ENCODE measurements at regions not wholly inside any gene's neighbourhood (a gene's known extent, or its start where the extent isn't known, plus 50 kb on each side); places are given as distances from the start of the nearest gene placed in this dataset.
A peak's percentile ranks its signal among the peaks of the same experiment; 100 is the strongest.

DNA sequence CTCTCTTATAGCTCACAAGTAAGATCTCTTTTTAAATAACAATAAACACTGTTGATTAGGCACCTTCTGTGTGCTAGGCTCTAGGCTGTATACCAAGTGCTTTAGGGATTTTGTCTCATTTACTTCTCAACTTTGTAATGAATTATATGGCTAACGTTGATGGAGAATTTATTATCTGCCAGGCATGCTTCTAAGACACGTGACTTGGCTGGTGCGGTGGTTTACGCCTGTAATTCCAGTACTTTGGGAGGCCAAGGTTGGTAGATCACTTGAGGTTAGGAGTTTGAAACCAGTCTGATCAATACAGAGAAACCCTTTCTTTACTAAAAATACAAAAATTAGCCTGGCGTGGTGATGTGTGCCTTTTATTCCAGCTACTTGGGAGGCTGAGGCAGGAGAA, 1202.8 kb upstream of the TMEM132C start:
- no peak for DNase-seq (ENCODE audit: low read depth in 2 of 2)

DNA sequence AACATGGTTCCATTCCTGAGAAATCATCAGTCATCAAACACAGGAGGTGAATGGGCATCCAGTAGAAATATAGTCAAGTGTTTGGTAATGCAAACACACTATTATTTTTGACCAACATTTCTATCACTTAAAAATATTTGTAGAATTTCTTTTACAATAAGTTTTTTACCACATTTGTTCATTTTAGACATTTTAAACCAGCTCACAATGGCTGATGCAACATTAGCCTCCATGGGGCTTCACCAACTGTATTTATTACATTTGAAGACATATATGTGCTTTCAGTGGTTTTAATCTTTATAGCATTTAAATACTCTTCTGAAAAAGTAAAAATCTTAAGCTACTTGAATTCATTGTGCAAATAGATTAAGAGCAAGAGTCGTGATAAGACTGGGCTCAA, 1201.4 kb upstream of the TMEM132C start:
- no peak for DNase-seq (ENCODE audit: low read depth in 2 of 2)

DNA sequence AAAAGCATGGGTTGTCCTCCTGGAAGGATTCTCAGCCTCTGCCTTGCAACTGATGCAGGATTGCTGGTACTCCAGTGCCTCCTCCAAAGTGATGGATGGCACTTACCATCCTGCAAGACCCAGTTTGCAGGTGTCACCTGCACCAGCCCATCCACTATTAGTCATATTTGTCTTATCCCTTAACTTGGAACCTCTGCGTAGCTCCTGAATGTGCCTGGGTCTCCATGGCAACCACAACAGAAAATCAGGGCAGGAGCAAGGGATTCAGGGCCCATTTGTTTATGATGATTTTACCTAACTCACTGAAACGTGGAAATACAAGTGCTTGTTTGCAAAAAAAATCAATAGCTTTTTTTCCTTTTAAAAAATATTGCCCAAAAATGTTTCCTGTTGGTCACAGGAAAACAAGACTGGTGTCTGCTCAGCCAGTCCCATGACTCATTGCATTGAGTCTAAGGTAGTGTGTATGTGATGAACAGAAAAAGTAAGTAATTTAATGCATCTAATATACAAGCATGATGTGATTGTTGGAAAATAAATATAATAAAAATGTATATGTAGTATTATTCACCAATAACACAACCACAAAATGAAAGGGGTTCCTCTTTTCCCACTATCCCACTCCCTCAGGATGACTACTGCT, 1196.3 kb upstream of the TMEM132C start:
- no peak for DNase-seq (ENCODE audit: low read depth in 2 of 2)

DNA sequence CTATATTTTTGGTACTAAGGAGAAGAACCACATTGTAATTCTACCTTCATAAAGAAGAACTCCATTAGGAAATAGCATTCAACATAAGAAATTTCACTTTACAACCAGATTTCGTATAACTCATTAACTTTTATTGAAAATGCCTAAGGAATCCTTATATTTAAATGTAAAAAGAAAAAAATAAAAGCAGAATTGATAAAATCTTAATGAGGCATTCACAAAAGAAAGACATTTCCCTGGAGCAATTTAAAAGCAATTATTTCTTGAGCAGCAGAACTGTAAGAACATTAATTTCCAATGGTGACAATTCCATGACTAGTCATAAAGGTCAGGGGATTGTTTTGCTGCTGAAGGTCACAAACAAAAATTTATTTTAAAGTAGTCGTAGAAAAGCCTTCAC, 1192.8 kb upstream of the TMEM132C start:
- no peak for DNase-seq (ENCODE audit: low read depth in 2 of 2)

DNA sequence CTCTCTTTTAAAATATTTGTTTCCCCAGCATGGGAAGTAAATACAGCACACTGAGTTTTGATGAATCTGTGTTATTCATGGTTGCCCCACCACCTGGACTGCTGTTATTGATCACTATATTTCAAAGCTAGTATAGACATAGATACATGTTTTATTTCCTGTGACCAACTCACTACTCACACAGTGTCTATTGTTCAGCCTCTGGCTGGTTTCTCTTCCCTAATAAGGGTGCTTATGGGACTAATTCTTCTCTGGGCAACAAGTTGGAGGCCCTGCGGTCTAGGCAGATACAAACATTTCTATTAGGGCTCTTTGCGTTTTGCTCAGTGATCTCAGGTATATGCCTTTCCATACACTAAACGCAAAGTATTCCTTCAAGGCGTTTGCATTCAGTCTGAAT, 1191.0 kb upstream of the TMEM132C start:
- no peak for DNase-seq (ENCODE audit: low read depth in 2 of 2)

DNA sequence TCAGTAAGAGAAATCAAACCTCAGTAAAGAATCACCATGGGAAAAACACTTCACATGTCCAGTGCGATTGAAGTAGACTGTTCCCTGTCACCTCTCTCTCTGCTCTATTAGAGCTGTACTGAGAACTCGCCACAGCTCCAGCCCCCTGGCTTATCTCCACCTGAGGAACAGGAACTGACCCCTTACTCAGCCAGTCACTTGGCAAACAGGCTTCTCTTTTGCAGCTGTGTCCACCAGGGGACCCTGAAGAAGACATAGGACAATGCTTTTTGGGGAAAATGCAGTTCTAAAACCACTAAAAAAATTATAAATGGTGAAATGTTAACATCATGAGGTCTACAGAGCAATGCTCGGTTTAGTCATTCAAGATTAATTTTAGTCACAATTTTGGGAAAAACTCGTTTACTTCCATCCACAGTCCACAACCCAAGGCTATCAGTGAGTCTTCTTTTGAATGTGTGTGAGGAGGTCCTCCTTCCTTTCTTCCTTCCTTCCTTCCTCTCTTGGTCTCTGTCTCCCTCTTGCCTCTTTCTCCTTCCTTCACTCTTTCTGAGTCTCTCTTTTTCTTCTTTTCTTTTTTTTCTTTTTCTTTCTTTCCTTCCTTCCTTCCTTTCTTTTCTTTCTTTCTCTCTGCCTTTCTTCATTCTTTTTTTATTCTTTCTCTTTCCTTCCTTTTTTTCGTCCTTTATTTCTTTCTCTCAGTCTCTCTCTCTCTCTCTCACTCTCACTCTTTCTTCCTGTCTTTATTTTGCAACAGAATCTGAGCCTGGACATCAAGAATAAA, 1189.5 kb upstream of the TMEM132C start:
- DNase-seq (ENCODE audit: low read depth in 2 of 2): no peak

DNA sequence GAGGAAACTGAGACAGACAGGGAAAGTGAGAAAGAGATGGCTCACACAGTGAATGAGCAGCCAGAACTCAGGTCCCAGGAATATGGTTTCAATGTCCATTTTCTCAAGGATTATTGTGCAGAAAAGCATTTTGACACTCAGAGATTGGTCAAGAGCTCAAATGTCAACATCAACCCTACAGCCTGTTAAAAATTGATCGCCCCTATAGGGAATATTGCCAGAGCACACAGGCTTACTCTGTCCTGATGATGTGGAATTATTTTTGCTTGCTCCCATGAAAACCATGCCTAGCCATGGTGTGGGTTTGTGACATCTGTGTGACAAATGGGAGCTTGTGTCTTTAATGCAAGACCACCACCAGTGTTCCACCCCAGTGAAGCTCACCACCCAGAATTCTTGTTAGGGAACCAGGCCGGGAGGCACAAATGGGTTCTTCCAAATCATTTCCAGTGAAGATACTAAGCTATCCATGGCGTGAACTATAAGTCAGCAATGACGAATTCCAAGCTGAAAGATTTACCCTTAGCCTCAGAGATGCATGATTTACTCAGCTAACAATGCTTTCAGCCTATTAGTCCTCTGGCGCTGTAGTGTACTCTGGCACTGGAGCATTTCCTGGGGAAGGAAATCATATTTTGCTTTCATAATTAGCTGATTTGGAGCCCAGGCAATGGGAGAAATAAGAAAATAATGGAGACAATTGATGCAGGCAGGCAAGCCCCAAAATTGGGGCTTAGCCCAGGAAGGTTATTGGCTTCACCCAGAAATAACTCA, 1188.2 kb upstream of the TMEM132C start:
- DNase-seq (ENCODE audit: low read depth in 2 of 2): peak; percentile 46

DNA sequence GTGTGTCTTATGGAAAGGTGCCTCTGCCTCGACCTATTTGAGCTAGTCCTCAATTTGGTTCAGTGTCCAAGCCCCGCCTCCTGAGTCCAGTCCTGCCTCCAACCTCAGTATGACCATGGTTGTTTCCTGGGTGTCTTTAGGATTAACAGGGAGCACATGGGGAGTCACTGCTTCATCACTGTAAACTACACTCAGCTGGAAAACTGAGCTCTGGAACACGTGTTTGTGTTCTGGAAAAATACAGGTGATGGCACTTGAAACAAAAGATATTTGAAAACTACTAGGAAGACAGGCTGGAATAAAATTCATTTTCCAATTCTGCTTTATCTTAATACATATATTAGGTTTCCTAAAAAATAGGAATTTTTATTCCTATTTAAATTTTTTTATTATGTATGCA, 1187.3 kb upstream of the TMEM132C start:
- no peak for DNase-seq (ENCODE audit: low read depth in 2 of 2)

DNA sequence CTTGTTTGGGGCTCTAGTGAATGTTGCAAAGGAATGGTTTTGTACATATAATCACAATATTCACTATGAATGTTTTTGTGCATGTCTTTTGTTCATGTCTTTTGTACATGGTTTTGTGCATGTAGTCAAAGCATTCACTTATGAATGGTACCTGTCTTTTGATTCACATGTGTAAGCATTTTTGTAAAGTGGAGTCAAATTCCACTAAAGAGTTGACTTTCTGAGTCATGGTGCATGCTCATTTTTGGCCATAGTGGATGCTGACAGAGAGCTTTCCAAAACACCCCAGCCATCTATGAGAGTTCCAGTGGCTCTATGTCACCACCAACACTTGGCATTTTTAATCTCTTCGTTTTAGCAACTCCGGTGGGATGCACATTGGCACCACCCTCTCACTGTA, 1185.9 kb upstream of the TMEM132C start:
- DNase-seq (ENCODE audit: low read depth in 2 of 2): no peak

DNA sequence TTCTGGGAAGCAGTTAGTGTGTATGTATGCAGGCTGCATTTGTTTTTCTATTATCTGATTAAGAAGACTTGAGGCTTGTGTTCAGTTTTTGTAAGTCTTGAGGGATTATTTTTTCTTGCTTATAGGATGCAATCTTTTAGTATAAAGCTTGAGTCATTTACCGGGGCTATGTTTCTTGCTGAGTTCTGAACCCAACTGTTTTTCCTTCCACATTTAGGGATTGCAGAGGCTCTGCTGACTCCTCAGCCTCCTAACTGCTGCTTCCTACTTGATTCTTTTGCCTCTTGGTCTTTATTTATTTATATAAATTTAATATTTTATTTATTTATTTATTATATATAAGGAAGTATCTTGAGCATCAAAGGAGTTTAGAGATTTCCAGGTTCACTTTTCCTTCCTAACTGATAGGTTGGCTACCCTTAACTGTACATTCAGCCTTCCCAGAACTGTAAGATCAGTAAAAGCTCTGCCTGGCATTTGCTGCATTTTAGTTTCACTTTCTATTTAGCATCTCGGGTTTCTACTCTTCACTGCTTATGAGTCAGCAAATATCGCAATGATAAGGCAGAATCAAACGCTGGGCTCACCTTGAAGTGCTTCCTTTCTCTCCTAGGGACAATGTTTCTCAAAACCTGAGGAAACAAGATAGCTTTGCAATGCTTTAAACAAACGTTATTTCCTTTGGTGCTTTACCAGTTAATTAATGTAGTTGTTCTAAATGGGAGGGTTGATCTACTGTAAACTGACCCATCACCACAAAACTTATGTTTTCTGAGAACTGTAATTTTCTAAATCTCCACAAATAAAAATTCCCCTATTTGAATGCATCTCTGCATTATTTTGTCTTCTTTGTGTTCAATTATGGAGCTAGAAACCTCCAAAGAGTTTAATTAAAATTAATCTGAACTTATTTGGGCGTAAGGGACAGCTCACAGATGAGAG, 1183.7 kb upstream of the TMEM132C start:
- DNase-seq (ENCODE audit: low read depth in 2 of 2): peak; percentile 72 to 82

DNA sequence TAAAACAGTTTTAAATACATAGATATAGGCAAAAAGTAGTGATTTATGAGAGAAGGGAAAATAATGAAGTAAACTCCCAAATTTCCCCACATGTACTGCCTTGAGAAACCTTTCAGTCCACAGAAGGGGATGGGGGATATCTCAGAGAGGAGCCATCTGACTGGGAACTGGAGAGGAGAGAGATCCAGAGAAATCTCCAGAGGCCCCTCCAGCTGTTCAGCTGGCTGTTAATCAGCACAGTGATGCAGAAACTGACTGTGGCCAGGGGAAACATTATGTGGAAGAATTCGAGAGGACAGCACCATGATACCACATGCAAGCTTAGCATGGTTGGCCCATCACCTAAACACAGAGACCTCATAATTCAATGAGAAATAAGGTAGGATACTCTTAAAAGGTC, 1165.9 kb upstream of the TMEM132C start:
- DNase-seq (ENCODE audit: low read depth in 2 of 2): no peak

DNA sequence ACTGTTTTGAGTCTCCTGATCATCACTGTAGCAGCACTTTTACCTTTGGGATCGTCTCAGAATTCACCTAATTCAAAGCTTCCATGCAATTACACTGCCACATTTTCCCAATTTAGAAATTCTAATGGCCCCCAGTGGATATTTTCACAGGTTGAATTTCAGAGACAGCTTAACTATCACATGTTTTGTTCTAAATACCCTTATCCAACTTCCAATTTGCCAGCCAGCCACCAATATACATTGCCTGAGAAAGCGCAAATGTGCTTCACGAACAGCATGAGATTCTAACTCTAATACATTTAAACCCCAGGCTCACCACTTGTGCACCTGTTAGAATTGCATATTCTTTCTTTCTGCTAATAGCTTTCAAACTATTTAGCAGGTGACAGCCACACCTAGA, 1160.9 kb upstream of the TMEM132C start:
- DNase-seq (ENCODE audit: low read depth in 2 of 2): no peak

DNA sequence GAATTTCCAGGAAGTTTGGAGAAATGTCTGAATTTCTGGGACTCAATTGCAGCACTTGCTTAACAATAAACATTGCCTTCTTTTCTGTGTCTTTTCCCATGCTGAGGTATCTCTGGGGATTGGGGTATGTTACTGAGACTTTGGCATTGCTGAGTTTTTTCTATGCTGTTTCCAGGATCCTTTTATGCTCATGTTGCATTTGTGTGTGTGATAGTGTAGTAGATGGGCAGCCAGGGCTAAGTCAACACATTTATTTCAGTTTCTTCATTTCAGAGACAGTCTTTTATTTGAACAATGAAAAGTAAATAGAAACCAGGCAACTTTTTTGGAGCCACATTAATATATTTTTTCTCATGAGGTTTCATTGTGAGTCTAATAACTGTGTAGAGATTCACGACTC, 1160.3 kb upstream of the TMEM132C start:
- no peak for DNase-seq (ENCODE audit: low read depth in 2 of 2)

DNA sequence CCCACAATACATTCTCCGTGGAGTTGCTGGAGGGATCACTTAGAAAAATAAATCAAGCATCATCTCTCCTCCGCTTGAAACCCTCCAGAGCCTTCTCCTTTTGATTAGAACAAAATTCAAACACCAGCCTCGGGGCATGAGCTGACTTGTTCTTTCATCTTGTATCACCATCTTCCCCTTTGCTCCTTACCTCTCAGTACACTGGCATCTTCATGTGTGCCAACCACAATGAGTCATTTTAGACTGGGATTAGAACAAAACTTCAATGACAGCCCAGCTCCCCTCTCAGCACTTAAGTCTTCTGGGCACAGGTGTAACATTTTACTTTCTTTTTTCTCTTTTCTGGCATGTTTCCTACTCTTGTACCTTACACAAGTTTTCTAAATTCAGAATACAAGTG, 1159.2 kb upstream of the TMEM132C start:
- DNase-seq (ENCODE audit: low read depth in 2 of 2): no peak

DNA sequence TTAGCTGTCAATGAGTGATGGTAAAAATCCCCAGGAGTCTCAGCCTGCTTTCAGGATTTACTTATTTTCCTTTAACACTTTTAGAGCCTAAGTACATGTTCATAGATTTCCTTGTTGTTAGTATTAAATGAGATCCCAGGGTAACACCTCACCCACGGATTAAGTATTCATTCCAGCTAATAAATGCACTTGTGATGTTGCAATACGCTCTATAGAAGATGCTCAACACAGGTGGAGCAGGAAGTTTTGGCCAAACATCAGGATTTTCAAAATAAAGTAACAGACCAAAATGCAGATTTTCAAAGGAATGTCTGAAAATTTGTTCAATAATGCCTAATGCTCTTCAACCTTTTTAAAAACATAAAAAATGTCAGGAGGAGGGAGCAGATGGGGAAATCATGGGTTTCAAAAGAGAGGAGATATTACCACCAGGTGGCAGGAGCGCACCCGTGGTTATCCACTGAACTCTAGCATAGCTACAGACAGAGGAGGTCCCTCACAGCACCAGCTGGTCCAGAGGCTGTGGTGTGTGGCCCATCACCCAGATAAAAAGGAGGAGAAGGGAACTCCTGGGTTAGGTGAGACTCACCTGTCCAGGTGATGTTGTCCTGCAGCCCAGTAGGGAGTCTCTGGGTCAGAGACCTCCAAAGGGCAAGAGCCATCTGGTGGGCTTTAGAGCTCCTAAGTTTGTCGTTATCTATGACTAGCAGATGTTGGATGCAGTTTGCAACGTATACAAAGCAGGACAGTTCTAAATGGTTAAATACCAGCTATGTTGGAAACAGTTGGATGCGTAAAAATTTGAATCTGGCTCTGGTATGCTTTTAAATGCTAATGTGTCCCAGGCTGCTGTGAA, 1158.4 kb upstream of the TMEM132C start:
- DNase-seq (ENCODE audit: low read depth in 2 of 2): peak; percentile 35 to 50

DNA sequence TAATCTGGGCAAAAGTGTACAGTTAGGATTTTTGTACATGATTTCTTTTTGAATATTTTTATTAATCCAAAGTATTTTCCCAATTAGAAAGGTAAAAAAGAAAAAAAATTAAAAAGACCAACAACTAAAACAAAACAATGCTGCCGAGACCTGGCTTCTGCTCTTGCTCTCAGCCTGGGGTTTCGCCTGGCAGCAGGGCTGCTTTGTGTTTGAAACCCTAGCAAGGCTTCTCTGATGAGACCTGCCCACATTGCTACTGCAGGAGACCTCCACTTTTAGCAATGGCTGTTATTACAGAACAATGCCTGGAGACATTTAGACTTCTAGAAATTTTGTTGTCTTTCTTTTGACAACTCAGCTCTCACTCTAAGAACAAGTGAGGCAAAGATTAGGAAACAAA, 1153.0 kb upstream of the TMEM132C start:
- DNase-seq (ENCODE audit: low read depth in 2 of 2): no peak

DNA sequence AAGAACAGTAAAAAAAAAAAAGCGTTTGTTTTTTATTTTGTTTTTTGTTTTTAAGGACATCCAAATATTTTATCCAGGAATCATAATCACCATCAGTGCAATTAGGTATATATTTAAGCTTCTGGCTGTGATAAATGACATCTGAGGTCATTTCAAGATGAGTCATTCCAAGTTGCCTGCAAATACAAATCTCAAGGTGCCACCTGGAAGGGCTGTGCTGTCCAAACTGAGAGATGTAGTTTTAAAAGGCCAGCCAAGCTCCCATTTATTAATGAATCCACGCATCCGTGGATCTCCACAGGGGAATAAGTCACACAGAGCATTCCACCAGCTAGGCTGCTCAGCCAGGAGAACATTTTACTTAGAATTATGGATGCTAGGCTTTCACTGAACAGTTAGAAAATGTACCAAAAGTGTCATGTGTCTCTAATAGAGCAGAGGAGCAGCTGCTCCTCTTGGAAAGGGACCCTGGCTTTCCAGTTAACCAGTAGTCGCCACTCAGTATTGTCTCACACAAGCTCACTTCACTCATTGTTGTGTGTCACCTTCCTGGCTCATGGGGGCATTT, 1151.4 kb upstream of the TMEM132C start:
- DNase-seq (ENCODE audit: low read depth in 2 of 2): no peak

DNA sequence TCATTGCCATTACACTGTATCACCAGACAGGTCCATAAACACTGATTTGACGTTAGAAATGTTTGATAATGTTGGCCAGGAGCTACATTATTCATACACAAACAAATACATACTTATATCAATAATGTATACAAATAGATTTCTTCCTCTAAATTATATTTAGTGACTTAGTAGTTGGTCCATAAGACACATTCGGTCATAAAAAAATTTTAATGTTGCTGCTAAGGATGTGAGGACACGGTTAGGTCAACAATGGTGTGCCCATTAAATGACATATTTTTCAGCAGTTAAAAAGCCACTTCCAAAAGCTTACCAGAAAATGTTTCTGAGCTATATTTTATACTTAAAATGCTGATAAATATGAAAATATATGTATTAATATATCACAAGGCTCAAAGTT, 1148.7 kb upstream of the TMEM132C start:
- no peak for DNase-seq (ENCODE audit: low read depth in 2 of 2)

DNA sequence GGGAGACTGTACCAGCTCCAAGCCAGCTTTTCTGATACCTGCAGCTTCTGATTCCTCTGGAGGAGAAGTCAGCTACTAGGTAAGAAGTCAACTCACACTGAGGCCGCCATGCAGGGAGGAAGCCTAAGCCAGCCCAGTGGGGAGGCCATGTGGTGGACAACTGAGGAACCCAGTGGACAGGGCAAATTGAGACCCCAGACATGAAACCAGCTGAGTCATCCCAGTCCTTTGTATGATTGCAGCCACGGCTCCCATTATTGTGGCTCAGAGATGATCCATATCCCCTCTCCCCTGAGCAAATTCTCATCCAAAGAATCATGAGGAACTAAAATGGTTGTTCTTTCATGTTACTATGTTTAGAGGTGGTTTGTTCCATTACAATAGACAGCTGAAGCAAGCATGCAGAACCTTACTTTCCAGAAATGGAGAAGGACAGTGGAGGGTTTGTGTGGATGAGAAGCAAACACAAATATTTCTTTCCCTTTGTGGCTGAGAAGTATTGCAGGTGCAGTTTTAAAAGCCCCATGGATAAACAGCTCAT, 1147.3 kb upstream of the TMEM132C start:
- DNase-seq (ENCODE audit: low read depth in 2 of 2): no peak

DNA sequence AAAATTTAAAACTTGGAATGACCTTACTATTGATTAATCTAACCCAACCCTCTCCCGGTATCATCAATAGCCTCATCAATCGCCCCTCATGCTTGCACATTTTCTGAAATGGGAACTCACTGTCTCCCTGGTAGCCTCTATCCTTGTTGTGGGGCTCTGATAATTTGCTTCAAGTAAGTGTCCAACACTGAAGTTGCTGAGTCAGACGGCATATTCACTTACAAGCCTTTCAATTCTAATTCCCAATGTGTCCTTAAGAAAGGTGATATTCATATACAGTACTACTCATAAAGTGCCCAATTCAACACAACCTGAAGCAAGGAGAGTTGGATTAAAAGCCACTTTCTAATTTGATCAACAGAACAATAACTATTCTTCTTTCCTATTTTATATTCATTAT, 1146.1 kb upstream of the TMEM132C start:
- no peak for DNase-seq (ENCODE audit: low read depth in 2 of 2)

Measured in lung microvascular endothelial cell (primary cell).